OCI-LY7 (cell line): ENCODE measurements at regions not wholly inside any gene's neighbourhood (a gene's known extent, or its start where the extent isn't known, plus 50 kb on each side); places are given as distances from the start of the nearest gene placed in this dataset.

Source experiments
- BruUV-seq: library from RNA; stranded (reverse); fragments of 400-500 nt; replicated peaks from 2 replicates; lab custom pipeline; 2021; lab: Mats Ljungman, UMichigan
- CTCF ChIA-PET: fragments of 300-600 bp; sonication (Branson Sonifier 250); formaldehyde crosslinking; loops from one replicate; lab custom pipeline; 2022; ENCODE audit warnings: antibody characterized with exemption; ENCODE audit not compliant: unreplicated experiment; lab: Charles Lee
- POLR2A ChIA-PET: fragments of 300-600 bp; sonication (Branson Sonifier 250); formaldehyde crosslinking; loops from one replicate; lab custom pipeline; 2022; ENCODE audit warnings: antibody characterized with exemption; lab: Charles Lee
- DNase-seq: peaks from one replicate; pipeline ENCODE4 v3.0.0-alpha.2; 2015; ENCODE audit warnings: low spot score
- H2AFZ ChIP-seq: fragments of 200-600 bp; sonication (generic), shearing (Covaris generic); 2 replicates; pipeline ENCODE4 v1.6.1; 2014; ENCODE audit warnings: mild to moderate bottlenecking, antibody characterized with exemption, low read length, moderate library complexity
- H3K27ac ChIP-seq: fragments of 200-600 bp; sonication (generic); 2 replicates; pipeline ENCODE4 v1.5.1; 2014; ENCODE audit warnings: mixed run types, low read depth, mild to moderate bottlenecking, moderate library complexity, low read length, inconsistent platforms; ENCODE audit not compliant: poor library complexity, severe bottlenecking
- H3K36me3 ChIP-seq: fragments of 200-600 bp; sonication (generic); 2 replicates; pipeline ENCODE4 v1.6.1; 2014; ENCODE audit warnings: mild to moderate bottlenecking, antibody characterized with exemption, low read length, moderate library complexity, mixed read lengths; ENCODE audit not compliant: insufficient read depth
- H3K4me1 ChIP-seq: fragments of 200-600 bp; sonication (generic); 2 replicates; pipeline ENCODE4 v1.5.1; 2014; ENCODE audit warnings: mild to moderate bottlenecking, low read length; ENCODE audit not compliant: insufficient read depth, poor library complexity, severe bottlenecking
- H3K4me2 ChIP-seq: fragments of 200-600 bp; sonication (generic); 2 replicates; pipeline ENCODE4 v1.6.1; 2014; ENCODE audit warnings: mild to moderate bottlenecking, low read length
- H3K4me3 ChIP-seq: fragments of 200-600 bp; sonication (generic); 2 replicates; pipeline ENCODE4 v1.5.1; 2014; ENCODE audit warnings: mild to moderate bottlenecking, low read depth, low read length; ENCODE audit not compliant: poor library complexity, severe bottlenecking
- H3K79me2 ChIP-seq: fragments of 200-600 bp; sonication (generic); 2 replicates; pipeline ENCODE4 v1.6.1; 2016; ENCODE audit warnings: low read depth, mild to moderate bottlenecking, low read length, moderate library complexity, mixed read lengths; ENCODE audit not compliant: insufficient read depth
- H3K9me2 ChIP-seq: fragments of 200-600 bp; sonication (generic); 2 replicates; pipeline ENCODE4 v1.6.1; 2016; ENCODE audit warnings: mild to moderate bottlenecking, low read length, mixed read lengths; ENCODE audit not compliant: insufficient read depth
- H3K9me3 ChIP-seq: fragments of 200-600 bp; sonication (generic); 2 replicates; pipeline ENCODE4 v1.6.1; 2014; ENCODE audit warnings: mild to moderate bottlenecking, mixed run types, low read length, mixed read lengths
- H4K20me1 ChIP-seq: fragments of 200-600 bp; sonication (generic); 2 replicates; pipeline ENCODE4 v1.6.1; 2014; ENCODE audit warnings: mild to moderate bottlenecking, antibody characterized with exemption, low read length, moderate library complexity, mixed read lengths; ENCODE audit not compliant: insufficient read depth
- EZH2phosphoT487 ChIP-seq: fragments of 200-600 bp; sonication (generic); IDR thresholded peaks from 2 replicates; pipeline ENCODE4 v1.6.1; 2018; ENCODE audit warnings: low read depth, borderline replicate concordance, mild to moderate bottlenecking, mixed run types, antibody characterized with exemption, low read length, moderate library complexity, mixed read lengths
- intact Hi-C: fragments of 100-400 bp; cut with micrococcal nuclease; formaldehyde crosslinking; loops from one replicate; pipeline ENCODE4 v1.10.0; 2022; ENCODE audit not compliant: unreplicated experiment
- TF ChIP-seq, protein P1 (sequence below): fragments of 200-600 bp; sonication (generic); conservative IDR thresholded peaks from 2 replicates; pipeline ENCODE4 v1.5.1; 2014; ENCODE audit warnings: mild to moderate bottlenecking, antibody characterized with exemption, low read length, moderate library complexity, mixed read lengths

DNA sequence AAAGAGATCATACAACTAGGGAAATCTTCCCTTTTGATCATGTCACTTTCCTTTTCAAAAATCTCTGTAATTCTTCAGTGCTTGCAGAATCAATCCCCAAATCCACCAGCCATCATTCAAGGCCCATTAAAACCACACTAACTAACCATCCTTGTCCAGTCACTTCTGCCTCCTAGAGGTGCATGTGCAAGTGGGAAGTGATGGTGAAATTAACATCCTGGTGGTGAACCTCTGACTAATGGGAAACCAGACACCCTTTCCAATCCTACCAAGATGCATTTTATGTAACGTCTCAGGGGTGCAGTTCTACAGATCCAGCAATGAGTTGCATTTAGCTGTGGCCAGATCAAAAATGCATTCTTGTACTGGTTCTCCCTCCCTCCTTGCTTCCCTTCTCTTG lies 341.8 kb downstream of the RAPGEF2 start:
- POLR2A ChIA-PET: no interaction called here
- H3K9me2 ChIP-seq: no peaks in the 10 kb centered on the region
- no peaks in the 10 kb centered on the region for H3K36me3 ChIP-seq
- H3K4me2 ChIP-seq: no peak overlapping the region
- H3K9me3 ChIP-seq: no peaks in the 10 kb centered on the region
- no peaks in the 10 kb centered on the region for H3K79me2 ChIP-seq
- DNase-seq: no peak
- H3K4me1 ChIP-seq: peaks cover 7% of the 10 kb centered on the region
- H3K4me3 ChIP-seq: no peak overlapping the region
- CTCF ChIA-PET: no interaction called here
- no TSS peak for BruUV-seq
- H2AFZ ChIP-seq: no peak overlapping the region
- TF ChIP-seq, protein P1, sequence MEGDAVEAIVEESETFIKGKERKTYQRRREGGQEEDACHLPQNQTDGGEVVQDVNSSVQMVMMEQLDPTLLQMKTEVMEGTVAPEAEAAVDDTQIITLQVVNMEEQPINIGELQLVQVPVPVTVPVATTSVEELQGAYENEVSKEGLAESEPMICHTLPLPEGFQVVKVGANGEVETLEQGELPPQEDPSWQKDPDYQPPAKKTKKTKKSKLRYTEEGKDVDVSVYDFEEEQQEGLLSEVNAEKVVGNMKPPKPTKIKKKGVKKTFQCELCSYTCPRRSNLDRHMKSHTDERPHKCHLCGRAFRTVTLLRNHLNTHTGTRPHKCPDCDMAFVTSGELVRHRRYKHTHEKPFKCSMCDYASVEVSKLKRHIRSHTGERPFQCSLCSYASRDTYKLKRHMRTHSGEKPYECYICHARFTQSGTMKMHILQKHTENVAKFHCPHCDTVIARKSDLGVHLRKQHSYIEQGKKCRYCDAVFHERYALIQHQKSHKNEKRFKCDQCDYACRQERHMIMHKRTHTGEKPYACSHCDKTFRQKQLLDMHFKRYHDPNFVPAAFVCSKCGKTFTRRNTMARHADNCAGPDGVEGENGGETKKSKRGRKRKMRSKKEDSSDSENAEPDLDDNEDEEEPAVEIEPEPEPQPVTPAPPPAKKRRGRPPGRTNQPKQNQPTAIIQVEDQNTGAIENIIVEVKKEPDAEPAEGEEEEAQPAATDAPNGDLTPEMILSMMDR: no peak
- TF ChIP-seq EZH2phosphoT487: no peak
- H4K20me1 ChIP-seq: no peaks in the 10 kb centered on the region
- no peak overlapping the region for H3K27ac ChIP-seq
- intact Hi-C loops: no loop called here

- H3K4me2 ChIP-seq: no peak overlapping the region
- BruUV-seq: no TSS peak
- H3K27ac ChIP-seq: no peak overlapping the region
- H2AFZ ChIP-seq: no peak overlapping the region
- H3K9me2 ChIP-seq: no peaks in the 10 kb centered on the region
- H3K4me3 ChIP-seq: no peak overlapping the region
- no peaks in the 10 kb centered on the region for H4K20me1 ChIP-seq
- H3K36me3 ChIP-seq: no peaks in the 10 kb centered on the region
- intact Hi-C loops: loop anchor here (1.0 kb wide), 1 partner anchor 588 kb away; no protein-coding TSS in a partner anchor
- peaks cover 7% of the 10 kb centered on the region for H3K4me1 ChIP-seq
- no peak for TF ChIP-seq EZH2phosphoT487
- TF ChIP-seq, protein P1: no peak
- POLR2A ChIA-PET: no interaction called here
- no peak for DNase-seq
- H3K9me3 ChIP-seq: no peaks in the 10 kb centered on the region
- CTCF ChIA-PET: no interaction called here
- H3K79me2 ChIP-seq: no peaks in the 10 kb centered on the region
These were observed 342.8 kb downstream of the RAPGEF2 start for GRCh38 chr4:159445692-159446091.

DNA sequence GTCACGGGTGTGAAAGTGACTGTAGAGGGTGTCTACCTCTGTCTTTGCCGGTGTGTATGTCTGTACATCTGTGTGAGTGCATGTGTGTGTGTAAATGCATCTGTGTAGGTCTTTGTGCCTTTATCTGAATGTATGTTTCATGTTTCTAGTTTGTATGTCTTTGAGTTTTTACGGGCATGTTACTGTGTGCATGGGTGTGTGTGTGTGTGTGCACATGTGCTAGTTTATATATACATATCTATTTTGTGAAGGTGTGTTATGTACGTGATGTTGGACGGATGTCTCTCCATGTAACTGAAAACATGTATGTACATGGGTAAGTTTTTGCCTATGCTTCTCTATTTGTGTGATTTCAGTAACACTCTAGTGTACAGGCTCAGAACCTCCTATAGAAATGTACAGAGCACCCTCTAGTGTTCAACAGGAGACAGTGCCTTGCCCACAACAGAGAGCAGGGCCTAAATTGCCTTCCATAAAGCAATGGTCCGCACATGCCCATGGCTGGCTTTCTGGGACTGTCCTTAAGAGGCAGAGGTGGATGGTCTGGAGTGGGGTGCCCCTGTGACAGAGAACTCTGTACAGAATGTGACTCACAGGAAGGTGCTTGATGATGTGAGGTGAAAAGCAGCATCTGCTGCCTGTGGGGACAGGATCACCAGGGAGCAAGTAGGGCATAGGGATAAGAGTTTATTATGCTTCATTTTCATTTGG lies 343.5 kb downstream of the RAPGEF2 start:
- no peak overlapping the region for H3K27ac ChIP-seq
- no peak for TF ChIP-seq EZH2phosphoT487
- TF ChIP-seq, protein P1: peak; percentile 85
- BruUV-seq: no TSS peak

More for the DNA sequence above, 343.5 kb downstream of the RAPGEF2 start:
- ChIA-PET POLR2A (no interaction called here), CTCF (no interaction called here)
- intact Hi-C loops: loop anchor here (1.0 kb wide), 1 partner anchor 589 kb away; no protein-coding TSS in a partner anchor
- no peaks in the 10 kb centered on the region for H4K20me1 ChIP-seq
- no peak overlapping the region for H3K4me2 ChIP-seq
- DNase-seq: peak; percentile 50
- H3K9me2 ChIP-seq: no peaks in the 10 kb centered on the region
- H3K36me3 ChIP-seq: no peaks in the 10 kb centered on the region
- no peak overlapping the region for H3K4me3 ChIP-seq
- no peaks in the 10 kb centered on the region for H3K4me1 ChIP-seq
- no peak overlapping the region for H2AFZ ChIP-seq
- H3K9me3 ChIP-seq: no peaks in the 10 kb centered on the region
- no peaks in the 10 kb centered on the region for H3K79me2 ChIP-seq
